PFSK-1 (cell line): ENCODE measurements at regions not wholly inside any gene's neighbourhood (a gene's known extent, or its start where the extent isn't known, plus 50 kb on each side); places are given as distances from the start of the nearest gene placed in this dataset.

Experiments
- FOXP2 ChIP-seq: optimal IDR thresholded peaks from 2 replicates; pipeline ENCODE3; 2011; ENCODE audit warnings: borderline replicate concordance, control low read depth, inconsistent platforms; ENCODE audit not compliant: insufficient read depth; ENCODE audit errors: extremely low read length, extremely low read depth
- POLR2AphosphoS5 ChIP-seq: IDR thresholded peaks from 2 replicates; pipeline ENCODE4 v1.6.1; 2012; ENCODE audit warnings: low read depth, mild to moderate bottlenecking, control low read depth, low read length, moderate library complexity
- SIN3A ChIP-seq: IDR thresholded peaks from 2 replicates; pipeline ENCODE4 v1.6.1; 2012; ENCODE audit warnings: mild to moderate bottlenecking, low read length, moderate library complexity, borderline replicate concordance; ENCODE audit not compliant: insufficient read depth
- TAF1 ChIP-seq: IDR thresholded peaks from 2 replicates; pipeline ENCODE4 v1.6.1; 2012; ENCODE audit warnings: low read length, control low read depth, borderline replicate concordance; ENCODE audit not compliant: insufficient read depth
- TF ChIP-seq, protein P1 (sequence below), 2 experiments: IDR thresholded peaks; 2 replicates each; pipeline versions ENCODE4 v1.6.1 to v1.8.0; 2011 to 2012; ENCODE audit warnings: low read depth in 2 of 2, low read length in 2 of 2, control low read depth in 1 of 2, inconsistent platforms in 1 of 2, mild to moderate bottlenecking in 1 of 2, moderate library complexity in 1 of 2; ENCODE audit not compliant: insufficient read depth in 1 of 2

DNA sequence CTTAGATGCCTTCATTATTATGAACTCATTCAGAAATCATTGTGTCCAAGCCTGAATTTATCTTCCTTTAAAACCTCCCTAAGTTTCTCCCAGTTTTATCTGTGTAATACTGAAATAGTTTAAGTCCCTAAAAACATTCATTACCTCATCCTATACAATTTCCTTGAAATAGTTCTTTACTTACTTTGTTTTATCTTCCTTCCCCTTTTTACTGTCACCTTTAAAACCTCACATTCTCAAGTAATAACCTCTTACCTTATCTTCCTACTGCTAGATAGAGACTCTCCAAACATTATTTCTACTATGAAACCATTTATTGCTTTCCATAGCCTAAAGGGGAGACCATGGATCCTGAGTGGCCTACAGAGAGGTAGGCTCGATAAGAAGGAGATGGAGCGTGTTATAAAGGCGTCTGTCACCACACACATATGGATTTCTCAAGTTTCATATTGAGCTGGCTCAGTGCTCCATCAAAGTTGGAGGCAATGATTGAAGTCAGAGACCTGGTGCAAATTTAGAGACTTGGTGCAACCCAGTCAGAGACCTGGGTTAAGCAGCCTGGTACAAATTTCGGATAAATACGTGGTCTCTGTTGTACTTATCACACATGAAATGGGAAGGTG, 140.4 kb downstream of the NFKBIZ start:
- TF ChIP-seq, protein P1, sequence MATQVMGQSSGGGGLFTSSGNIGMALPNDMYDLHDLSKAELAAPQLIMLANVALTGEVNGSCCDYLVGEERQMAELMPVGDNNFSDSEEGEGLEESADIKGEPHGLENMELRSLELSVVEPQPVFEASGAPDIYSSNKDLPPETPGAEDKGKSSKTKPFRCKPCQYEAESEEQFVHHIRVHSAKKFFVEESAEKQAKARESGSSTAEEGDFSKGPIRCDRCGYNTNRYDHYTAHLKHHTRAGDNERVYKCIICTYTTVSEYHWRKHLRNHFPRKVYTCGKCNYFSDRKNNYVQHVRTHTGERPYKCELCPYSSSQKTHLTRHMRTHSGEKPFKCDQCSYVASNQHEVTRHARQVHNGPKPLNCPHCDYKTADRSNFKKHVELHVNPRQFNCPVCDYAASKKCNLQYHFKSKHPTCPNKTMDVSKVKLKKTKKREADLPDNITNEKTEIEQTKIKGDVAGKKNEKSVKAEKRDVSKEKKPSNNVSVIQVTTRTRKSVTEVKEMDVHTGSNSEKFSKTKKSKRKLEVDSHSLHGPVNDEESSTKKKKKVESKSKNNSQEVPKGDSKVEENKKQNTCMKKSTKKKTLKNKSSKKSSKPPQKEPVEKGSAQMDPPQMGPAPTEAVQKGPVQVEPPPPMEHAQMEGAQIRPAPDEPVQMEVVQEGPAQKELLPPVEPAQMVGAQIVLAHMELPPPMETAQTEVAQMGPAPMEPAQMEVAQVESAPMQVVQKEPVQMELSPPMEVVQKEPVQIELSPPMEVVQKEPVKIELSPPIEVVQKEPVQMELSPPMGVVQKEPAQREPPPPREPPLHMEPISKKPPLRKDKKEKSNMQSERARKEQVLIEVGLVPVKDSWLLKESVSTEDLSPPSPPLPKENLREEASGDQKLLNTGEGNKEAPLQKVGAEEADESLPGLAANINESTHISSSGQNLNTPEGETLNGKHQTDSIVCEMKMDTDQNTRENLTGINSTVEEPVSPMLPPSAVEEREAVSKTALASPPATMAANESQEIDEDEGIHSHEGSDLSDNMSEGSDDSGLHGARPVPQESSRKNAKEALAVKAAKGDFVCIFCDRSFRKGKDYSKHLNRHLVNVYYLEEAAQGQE (IDR thresholded peaks at IDR 0.05; ENCODE audit: insufficient read depth in 1 of 2, low read depth in 2 of 2, low read length in 2 of 2) = no peak
- TF ChIP-seq TAF1 (no peak), SIN3A (no peak), POLR2AphosphoS5 (no peak), FOXP2 (no peak)

- TF ChIP-seq SIN3A = no peak
- TF ChIP-seq, protein P1 (IDR thresholded peaks at IDR 0.05; ENCODE audit: insufficient read depth in 1 of 2, low read depth in 2 of 2, low read length in 2 of 2) = no peak
- TF ChIP-seq FOXP2 = no peak
- no peak for TF ChIP-seq TAF1
- TF ChIP-seq POLR2AphosphoS5 = no peak
Measured at GRCh38 chr3:101992863-101993262, 143.5 kb downstream of the NFKBIZ start.

GRCh38 chr3:101994386-101994785, 145.1 kb downstream of the NFKBIZ start:
- no peak for TF ChIP-seq POLR2AphosphoS5
- TF ChIP-seq, protein P1 (IDR thresholded peaks at IDR 0.05; ENCODE audit: insufficient read depth in 1 of 2, low read depth in 2 of 2, low read length in 2 of 2) = no peak
- TF ChIP-seq TAF1 = no peak
- TF ChIP-seq FOXP2 = no peak

- no peak for TF ChIP-seq POLR2AphosphoS5
- no peak for TF ChIP-seq FOXP2
- no peak for TF ChIP-seq TAF1
- TF ChIP-seq, protein P1 (IDR thresholded peaks at IDR 0.05; ENCODE audit: insufficient read depth in 1 of 2, low read depth in 2 of 2, low read length in 2 of 2) = no peak
- no peak for TF ChIP-seq SIN3A
Measured at GRCh38 chr3:101995371-101996046, 146.2 kb downstream of the NFKBIZ start.
